DND-41 (cell line): ENCODE measurements at regions not wholly inside any gene's neighbourhood (a gene's known extent, or its start where the extent isn't known, plus 50 kb on each side); places are given as distances from the start of the nearest gene placed in this dataset.

Experiments
- EZH2 ChIP-seq: IDR thresholded peaks from 3 replicates; pipeline ENCODE4 v1.6.1; 2012; ENCODE audit warnings: borderline replicate concordance, low read depth, mild to moderate bottlenecking, moderate library complexity, low read length, inconsistent platforms; ENCODE audit not compliant: severe bottlenecking
- TF ChIP-seq, protein P1 (sequence below): IDR thresholded peaks from 2 replicates; pipeline ENCODE4 v1.5.1; 2012; ENCODE audit warnings: borderline replicate concordance, low read length, moderate library complexity, mild to moderate bottlenecking; ENCODE audit not compliant: poor library complexity, severe bottlenecking; ENCODE audit errors: extremely low read depth

DNA sequence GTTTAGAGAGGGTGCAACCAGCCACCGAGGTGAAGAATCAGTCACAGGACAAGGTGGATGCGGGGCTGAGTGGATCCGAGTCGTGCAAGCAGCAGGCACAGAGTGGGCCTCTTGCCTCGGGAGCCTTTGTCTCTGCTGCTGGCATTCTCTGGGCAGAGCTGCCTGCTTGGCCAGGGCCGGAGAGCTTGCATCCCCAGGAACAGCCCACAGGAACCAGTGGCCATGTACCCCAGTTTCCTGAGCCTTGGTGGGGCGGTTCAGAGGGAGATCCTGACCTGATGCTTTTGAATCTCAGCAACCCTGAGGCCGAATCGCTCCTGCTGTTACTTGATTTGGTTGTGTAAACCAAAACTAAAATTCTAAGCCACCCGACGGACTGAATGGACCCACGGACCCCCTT lies 50.1 kb upstream of the EIF5 start:
- TF ChIP-seq, protein P1, sequence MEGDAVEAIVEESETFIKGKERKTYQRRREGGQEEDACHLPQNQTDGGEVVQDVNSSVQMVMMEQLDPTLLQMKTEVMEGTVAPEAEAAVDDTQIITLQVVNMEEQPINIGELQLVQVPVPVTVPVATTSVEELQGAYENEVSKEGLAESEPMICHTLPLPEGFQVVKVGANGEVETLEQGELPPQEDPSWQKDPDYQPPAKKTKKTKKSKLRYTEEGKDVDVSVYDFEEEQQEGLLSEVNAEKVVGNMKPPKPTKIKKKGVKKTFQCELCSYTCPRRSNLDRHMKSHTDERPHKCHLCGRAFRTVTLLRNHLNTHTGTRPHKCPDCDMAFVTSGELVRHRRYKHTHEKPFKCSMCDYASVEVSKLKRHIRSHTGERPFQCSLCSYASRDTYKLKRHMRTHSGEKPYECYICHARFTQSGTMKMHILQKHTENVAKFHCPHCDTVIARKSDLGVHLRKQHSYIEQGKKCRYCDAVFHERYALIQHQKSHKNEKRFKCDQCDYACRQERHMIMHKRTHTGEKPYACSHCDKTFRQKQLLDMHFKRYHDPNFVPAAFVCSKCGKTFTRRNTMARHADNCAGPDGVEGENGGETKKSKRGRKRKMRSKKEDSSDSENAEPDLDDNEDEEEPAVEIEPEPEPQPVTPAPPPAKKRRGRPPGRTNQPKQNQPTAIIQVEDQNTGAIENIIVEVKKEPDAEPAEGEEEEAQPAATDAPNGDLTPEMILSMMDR, result no peak
- TF ChIP-seq EZH2, result no peak
